ENCODE measurements at regions not wholly inside any gene's neighbourhood (a gene's known extent, or its start where the extent isn't known, plus 50 kb on each side); places are given as distances from the start of the nearest gene placed in this dataset.

GRCh38 chr6:81575442-81575841 is 177.0 kb downstream of the TENT5A start:
- TF ChIP-seq CTCF (IDR thresholded peaks at IDR 0.05): no peak
- no peak for ATAC-seq
- Histone ChIP-seq H3K27ac (no peak overlapping the region), H3K27me3 (no peaks in the 10 kb centered on the region), H3K36me3 (no peaks in the 10 kb centered on the region), H3K9me3 (no peaks in the 10 kb centered on the region), H3K4me3 (no peak overlapping the region), H3K4me1 (no peaks in the 10 kb centered on the region)
- DNase-seq: no peak
- intact Hi-C loops (cut with DNase I): no loop called here

- no peak for DNase-seq
- no peak overlapping the region for H3K4me3 ChIP-seq
These were observed 180.5 kb downstream of the TENT5A start for GRCh38 chr6:81572020-81572419.

GRCh38 chr6:81570681-81571080 is 181.8 kb downstream of the TENT5A start:
- intact Hi-C loops (cut with DNase I): no loop called here
- no peak for TF ChIP-seq CTCF (IDR thresholded peaks at IDR 0.05)
- Histone ChIP-seq H3K27me3 (no peaks in the 10 kb centered on the region), H3K4me1 (no peaks in the 10 kb centered on the region), H3K4me3 (no peak overlapping the region), H3K9me3 (no peaks in the 10 kb centered on the region), H3K27ac (no peak overlapping the region), H3K36me3 (no peaks in the 10 kb centered on the region)
- DNase-seq (no peak), ATAC-seq (no peak)

More at GRCh38 chr6:81572020-81572419, 180.5 kb downstream of the TENT5A start:
- Histone ChIP-seq H3K9me3 (no peaks in the 10 kb centered on the region), H3K4me1 (no peaks in the 10 kb centered on the region), H3K36me3 (no peaks in the 10 kb centered on the region), H3K27me3 (no peaks in the 10 kb centered on the region), H3K27ac (no peak overlapping the region)
- intact Hi-C loops (cut with DNase I): no loop called here
- TF ChIP-seq CTCF (IDR thresholded peaks at IDR 0.05): no peak
- ATAC-seq: no peak

GRCh38 chr6:81568973-81569372 is 183.5 kb downstream of the TENT5A start:
- H3K36me3 ChIP-seq: no peaks in the 10 kb centered on the region
- intact Hi-C loops (cut with DNase I): no loop called here
- no peak for ATAC-seq
- no peaks in the 10 kb centered on the region for H3K27me3 ChIP-seq
- H3K4me3 ChIP-seq: no peak overlapping the region
- TF ChIP-seq CTCF (IDR thresholded peaks at IDR 0.05): no peak
- H3K4me1 ChIP-seq: no peaks in the 10 kb centered on the region
- no peaks in the 10 kb centered on the region for H3K9me3 ChIP-seq
- H3K27ac ChIP-seq: no peak overlapping the region
- no peak for DNase-seq

GRCh38 chr6:81565071-81565470 is 187.4 kb downstream of the TENT5A start:
- Histone ChIP-seq H3K36me3 (no peaks in the 10 kb centered on the region), H3K9me3 (no peaks in the 10 kb centered on the region), H3K4me1 (no peaks in the 10 kb centered on the region), H3K4me3 (no peak overlapping the region), H3K27ac (no peak overlapping the region), H3K27me3 (no peaks in the 10 kb centered on the region)
- DNase-seq (no peak), ATAC-seq (no peak)
- TF ChIP-seq CTCF (IDR thresholded peaks at IDR 0.05): no peak
- intact Hi-C loops (cut with DNase I): no loop called here

GRCh38 chr6:81564470-81565068 is 187.9 kb downstream of the TENT5A start:
- no peak for ATAC-seq
- Histone ChIP-seq H3K4me1 (no peaks in the 10 kb centered on the region), H3K36me3 (no peaks in the 10 kb centered on the region), H3K27me3 (no peaks in the 10 kb centered on the region), H3K4me3 (no peak overlapping the region), H3K27ac (no peak overlapping the region), H3K9me3 (no peaks in the 10 kb centered on the region)
- no peak for DNase-seq
- intact Hi-C loops (cut with DNase I): no loop called here
- TF ChIP-seq CTCF (IDR thresholded peaks at IDR 0.05): no peak

Data from upper lobe of right lung (tissue), 1 donor.